Panc1 (cell line): ENCODE measurements at regions not wholly inside any gene's neighbourhood (a gene's known extent, or its start where the extent isn't known, plus 50 kb on each side); places are given as distances from the start of the nearest gene placed in this dataset.

Experiments used
- CTCF ChIP-seq: fragments of 450-650 bp; IDR thresholded peaks from 2 replicates; pipeline ENCODE4 v1.5.1; 2017; ENCODE audit warnings: mild to moderate bottlenecking
- POLR2AphosphoS5 ChIP-seq: IDR thresholded peaks from 2 replicates; pipeline ENCODE4 v1.6.1; 2012; ENCODE audit warnings: mild to moderate bottlenecking, low read depth, low read length, moderate library complexity
- TF ChIP-seq, protein P1 (sequence below), 2 experiments: IDR thresholded peaks; 2 replicates each; pipeline ENCODE4 v1.6.1; 2011 to 2012; ENCODE audit warnings: low read depth in 2 of 2, control low read depth in 1 of 2, low read length in 1 of 2, mild to moderate bottlenecking in 1 of 2, moderate library complexity in 1 of 2; ENCODE audit not compliant: insufficient read depth in 1 of 2

GRCh38 chr6:23656255-23657194, 469.5 kb upstream of the NRSN1 start:
- TF ChIP-seq CTCF (no peak), POLR2AphosphoS5 (no peak)
- TF ChIP-seq, protein P1, sequence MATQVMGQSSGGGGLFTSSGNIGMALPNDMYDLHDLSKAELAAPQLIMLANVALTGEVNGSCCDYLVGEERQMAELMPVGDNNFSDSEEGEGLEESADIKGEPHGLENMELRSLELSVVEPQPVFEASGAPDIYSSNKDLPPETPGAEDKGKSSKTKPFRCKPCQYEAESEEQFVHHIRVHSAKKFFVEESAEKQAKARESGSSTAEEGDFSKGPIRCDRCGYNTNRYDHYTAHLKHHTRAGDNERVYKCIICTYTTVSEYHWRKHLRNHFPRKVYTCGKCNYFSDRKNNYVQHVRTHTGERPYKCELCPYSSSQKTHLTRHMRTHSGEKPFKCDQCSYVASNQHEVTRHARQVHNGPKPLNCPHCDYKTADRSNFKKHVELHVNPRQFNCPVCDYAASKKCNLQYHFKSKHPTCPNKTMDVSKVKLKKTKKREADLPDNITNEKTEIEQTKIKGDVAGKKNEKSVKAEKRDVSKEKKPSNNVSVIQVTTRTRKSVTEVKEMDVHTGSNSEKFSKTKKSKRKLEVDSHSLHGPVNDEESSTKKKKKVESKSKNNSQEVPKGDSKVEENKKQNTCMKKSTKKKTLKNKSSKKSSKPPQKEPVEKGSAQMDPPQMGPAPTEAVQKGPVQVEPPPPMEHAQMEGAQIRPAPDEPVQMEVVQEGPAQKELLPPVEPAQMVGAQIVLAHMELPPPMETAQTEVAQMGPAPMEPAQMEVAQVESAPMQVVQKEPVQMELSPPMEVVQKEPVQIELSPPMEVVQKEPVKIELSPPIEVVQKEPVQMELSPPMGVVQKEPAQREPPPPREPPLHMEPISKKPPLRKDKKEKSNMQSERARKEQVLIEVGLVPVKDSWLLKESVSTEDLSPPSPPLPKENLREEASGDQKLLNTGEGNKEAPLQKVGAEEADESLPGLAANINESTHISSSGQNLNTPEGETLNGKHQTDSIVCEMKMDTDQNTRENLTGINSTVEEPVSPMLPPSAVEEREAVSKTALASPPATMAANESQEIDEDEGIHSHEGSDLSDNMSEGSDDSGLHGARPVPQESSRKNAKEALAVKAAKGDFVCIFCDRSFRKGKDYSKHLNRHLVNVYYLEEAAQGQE (IDR thresholded peaks at IDR 0.05; ENCODE audit: insufficient read depth in 1 of 2, low read depth in 2 of 2, low read length in 1 of 2): no peak
